GM23338 (cell line): ENCODE measurements at regions not wholly inside any gene's neighbourhood (a gene's known extent, or its start where the extent isn't known, plus 50 kb on each side); places are given as distances from the start of the nearest gene placed in this dataset.
A peak's percentile ranks its signal among the peaks of the same experiment; 100 is the strongest.

Source experiments
- ATAC-seq: fragments of 200-7000 bp; cut with Tn5 transposase; 3 replicates; pipeline ENCODE4 v1.9.1; 2020
- DNase-seq: peaks from one replicate; pipeline ENCODE4 v3.0.0-alpha.2; 2015; ENCODE audit warnings: low spot score
- H2AFZ ChIP-seq: fragments of 200-600 bp; sonication (generic); 2 replicates; pipeline ENCODE4 v1.8.0; 2016; ENCODE audit warnings: antibody characterized with exemption, mild to moderate bottlenecking, moderate library complexity
- H3F3A ChIP-seq: fragments of 200-600 bp; sonication (generic); replicated peaks from 2 replicates; pipeline ENCODE4 v1.8.0; 2017; ENCODE audit warnings: antibody characterized with exemption, mixed run types, low read depth
- H3K27ac ChIP-seq: fragments of 200-600 bp; sonication (generic); 2 replicates; pipeline ENCODE4 v1.6.1; 2016; ENCODE audit warnings: low read depth
- H3K27me3 ChIP-seq: fragments of 200-600 bp; sonication (generic); 2 replicates; pipeline ENCODE4 v1.8.0; 2016; ENCODE audit warnings: mild to moderate bottlenecking, mixed run types, moderate library complexity; ENCODE audit not compliant: insufficient read depth
- H3K36me3 ChIP-seq: fragments of 200-600 bp; sonication (generic); 2 replicates; pipeline ENCODE4 v1.8.0; 2016; ENCODE audit warnings: mild to moderate bottlenecking; ENCODE audit not compliant: insufficient read depth
- H3K4me1 ChIP-seq: fragments of 200-600 bp; sonication (generic); 2 replicates; pipeline ENCODE4 v1.8.0; 2016; ENCODE audit warnings: mild to moderate bottlenecking, moderate library complexity; ENCODE audit not compliant: insufficient read depth
- H3K4me2 ChIP-seq: fragments of 200-600 bp; sonication (generic); 2 replicates; pipeline ENCODE4 v1.7.1; 2017; ENCODE audit warnings: mixed run types
- H3K4me3 ChIP-seq: fragments of 200-600 bp; sonication (generic); 2 replicates; pipeline ENCODE4 v1.6.1; 2016; ENCODE audit warnings: mixed run types
- H3K79me2 ChIP-seq: fragments of 200-600 bp; sonication (generic); replicated peaks from 2 replicates; pipeline ENCODE4 v1.8.0; 2017; ENCODE audit warnings: mild to moderate bottlenecking; ENCODE audit not compliant: insufficient read depth
- H3K9me2 ChIP-seq: fragments of 200-600 bp; sonication (generic); 2 replicates; pipeline ENCODE4 v1.8.0; 2017; ENCODE audit not compliant: insufficient read depth
- H4K20me1 ChIP-seq: fragments of 200-600 bp; sonication (generic); replicated peaks from 2 replicates; pipeline ENCODE4 v1.8.0; 2017; ENCODE audit warnings: mild to moderate bottlenecking; ENCODE audit not compliant: insufficient read depth
- H3K27ac Mint-ChIP-seq: 2 replicates; pipeline ENCODE4 v1.8.0; 2020; ENCODE audit warnings: inconsistent platforms, mild to moderate bottlenecking, moderate library complexity, mixed read lengths
- H3K27me3 Mint-ChIP-seq: 3 replicates; pipeline ENCODE4 v1.8.0; 2022; ENCODE audit warnings: low read depth, mild to moderate bottlenecking, moderate library complexity, mixed read lengths, inconsistent platforms; ENCODE audit not compliant: insufficient read depth, poor library complexity
- H3K36me3 Mint-ChIP-seq: 3 replicates; pipeline ENCODE4 v1.8.0; 2021; ENCODE audit warnings: low read depth, mild to moderate bottlenecking, inconsistent platforms, moderate library complexity, mixed read lengths
- H3K4me1 Mint-ChIP-seq: 3 replicates; pipeline ENCODE4 v1.8.0; 2020; ENCODE audit warnings: mild to moderate bottlenecking, inconsistent platforms, mixed read lengths
- H3K4me3 Mint-ChIP-seq: 3 replicates; pipeline ENCODE4 v1.8.0; 2021; ENCODE audit warnings: moderate library complexity, mild to moderate bottlenecking, inconsistent platforms, mixed read lengths
- H3K9me3 Mint-ChIP-seq: 3 replicates; pipeline ENCODE4 v1.8.0; 2020; ENCODE audit warnings: moderate library complexity, mild to moderate bottlenecking, inconsistent platforms, mixed read lengths
- CREB1 ChIP-seq: fragments of 250-450 bp; sonication (Bioruptor Pico); IDR thresholded peaks from 2 replicates; pipeline ENCODE4 v1.5.0; 2020; ENCODE audit warnings: low read depth, mild to moderate bottlenecking, moderate library complexity
- CTCF ChIP-seq, 2 experiments: fragments of 200-600 bp in 1 of 2; sonication (generic) in 1 of 2; conservative IDR thresholded peaks; 2 replicates each; pipeline versions ENCODE4 v1.5.1 to v1.6.1; 2016 to 2017; ENCODE audit warnings: antibody characterized with exemption in 2 of 2, low read depth in 2 of 2, mild to moderate bottlenecking in 2 of 2, moderate library complexity in 1 of 2
- ETS1 ChIP-seq: IDR thresholded peaks from 2 replicates; pipeline ENCODE4 v1.6.1; 2016; ENCODE audit warnings: antibody characterized with exemption
- EZH2 ChIP-seq: fragments of 200-600 bp; sonication (generic); IDR thresholded peaks from one replicate; pipeline ENCODE4 v1.8.0; 2017; ENCODE audit warnings: antibody characterized with exemption, mild to moderate bottlenecking, low read depth; ENCODE audit not compliant: unreplicated experiment
- EZH2phosphoT487 ChIP-seq: fragments of 200-600 bp; sonication (generic); IDR thresholded peaks from one replicate; pipeline ENCODE4 v1.8.1; 2018; ENCODE audit warnings: antibody characterized with exemption; ENCODE audit not compliant: unreplicated experiment
- JUNB ChIP-seq: IDR thresholded peaks from one replicate; pipeline ENCODE4 v1.6.1; 2016; ENCODE audit warnings: antibody characterized with exemption; ENCODE audit not compliant: unreplicated experiment
- NANOG ChIP-seq: IDR thresholded peaks from 2 replicates; pipeline ENCODE4 v1.6.1; 2016; ENCODE audit warnings: antibody characterized with exemption, borderline replicate concordance
- POLR2AphosphoS5 ChIP-seq: IDR thresholded peaks from 2 replicates; pipeline ENCODE4 v1.6.1; 2016; ENCODE audit warnings: antibody characterized with exemption, low read depth
- REST ChIP-seq: IDR thresholded peaks from one replicate; pipeline ENCODE4 v1.6.1; 2018; ENCODE audit warnings: antibody characterized with exemption; ENCODE audit not compliant: unreplicated experiment
- STAT1 ChIP-seq: IDR thresholded peaks from one replicate; pipeline ENCODE4 v1.6.1; 2016; ENCODE audit warnings: antibody characterized with exemption; ENCODE audit not compliant: unreplicated experiment
- ZNF114 ChIP-seq: fragments of 250-450 bp; sonication (Bioruptor Pico); IDR thresholded peaks from 2 replicates; pipeline ENCODE4 v1.5.0; 2020; ENCODE audit warnings: mild to moderate bottlenecking, moderate library complexity
- ZNF331 ChIP-seq: fragments of 250-450 bp; sonication (Bioruptor Pico); IDR thresholded peaks from 2 replicates; pipeline ENCODE4 v1.5.0; 2020; ENCODE audit warnings: low read depth, mild to moderate bottlenecking, moderate library complexity
- ZNF462 ChIP-seq: fragments of 250-450 bp; sonication (Bioruptor Pico); IDR thresholded peaks from 2 replicates; pipeline ENCODE4 v1.5.0; 2020; ENCODE audit warnings: mild to moderate bottlenecking, moderate library complexity

GRCh38 chr2:109069331-109070194, 59.4 kb upstream of the SH3RF3 start:
- H4K20me1 ChIP-seq = no peaks in the 10 kb centered on the region
- H3K27me3 Mint-ChIP-seq = peaks cover 3% of the 10 kb centered on the region
- no peaks in the 10 kb centered on the region for H3F3A ChIP-seq
- H3K9me2 ChIP-seq = no peaks in the 10 kb centered on the region
- H3K36me3 ChIP-seq = no peaks in the 10 kb centered on the region
- peak overlapping the region; percentile 33; the same call in 1 of the 2 replicates for H2AFZ ChIP-seq
- no peak overlapping the region for H3K4me3 Mint-ChIP-seq
- DNase-seq (peak; percentile 41), ATAC-seq (peak; percentile 86)
- TF ChIP-seq CREB1 (CRISPR knock-in tag) (no peak), CTCF (conservative IDR thresholded peaks at IDR 0.05; ENCODE audit: low read depth in 2 of 2) (no peak), STAT1 (no peak), ZNF331 (CRISPR knock-in tag) (no peak), NANOG (no peak), EZH2 (no peak), EZH2phosphoT487 (no peak), JUNB (no peak), POLR2AphosphoS5 (no peak), ZNF114 (CRISPR knock-in tag) (no peak), ZNF462 (CRISPR knock-in tag) (no peak), ETS1 (no peak), REST (no peak)
- peaks cover 13% of the 10 kb centered on the region for H3K4me1 ChIP-seq
- no peak overlapping the region for H3K4me3 ChIP-seq
- no peaks in the 10 kb centered on the region for H3K79me2 ChIP-seq
- H3K9me3 Mint-ChIP-seq = no peaks in the 10 kb centered on the region
- H3K4me2 ChIP-seq = no peak overlapping the region
- no peaks in the 10 kb centered on the region for H3K27me3 ChIP-seq
- peak overlapping the region; percentile 18; the same call in 1 of the 2 replicates for H3K27ac Mint-ChIP-seq
- peaks cover 33% of the 10 kb centered on the region for H3K4me1 Mint-ChIP-seq
- H3K36me3 Mint-ChIP-seq = no peaks in the 10 kb centered on the region
- H3K27ac ChIP-seq = no peak overlapping the region
